ENCODE measurements at regions not wholly inside any gene's neighbourhood (a gene's known extent, or its start where the extent isn't known, plus 50 kb on each side); places are given as distances from the start of the nearest gene placed in this dataset.

GRCh38 chr11:112593440-112593839 lies 332.8 kb upstream of the PLET1 start:
- H2AK5ac ChIP-seq (ENCODE audit: low read depth, low read length): no peak overlapping the region
- H3K79me1 ChIP-seq (ENCODE audit: low read depth in 1 of 2, low read length in 2 of 2): no peaks in the 10 kb centered on the region
- H3K9me1 ChIP-seq (ENCODE audit: insufficient read depth, low read length): no peaks in the 10 kb centered on the region
- H4K8ac ChIP-seq (ENCODE audit: low read depth in 2 of 2, low read length in 2 of 2): no peak overlapping the region
- intact Hi-C loops (cut with micrococcal nuclease): no loop called here
- H2BK120ac ChIP-seq (ENCODE audit: low read depth, low read length): no peak overlapping the region
- H3K27me3 ChIP-seq (ENCODE audit: control insufficient read depth, insufficient read depth, low read length): no peaks in the 10 kb centered on the region
- H3K4me1 ChIP-seq (ENCODE audit: control insufficient read depth, insufficient read depth, low read length): no peaks in the 10 kb centered on the region
- no peaks in the 10 kb centered on the region for H4K20me1 ChIP-seq (ENCODE audit: insufficient read depth, low read length)
- H4K91ac ChIP-seq (ENCODE audit: insufficient read depth, low read depth, low read length): no peak overlapping the region
- no peak overlapping the region for H3K14ac ChIP-seq (replicated peaks; ENCODE audit: low read depth, low read length)
- in situ Hi-C loops (cut with MboI; ENCODE audit: low sequenced_read_pairs): no loop called here
- H3K9ac ChIP-seq (ENCODE audit: low read depth, low read length): no peak overlapping the region
- CTCF ChIA-PET: no interaction called here
- H4K5ac ChIP-seq (ENCODE audit: low read depth, low read length): no peak overlapping the region
- no CpG with 5 or more reads among the region's 2 CpGs for WGBS, 2 experiments (ENCODE audit: extremely low coverage in 2 of 2, insufficient read length in 1 of 2)
- no peaks in the 10 kb centered on the region for H3K36me3 ChIP-seq (ENCODE audit: control insufficient read depth, insufficient read depth, low read length)
- no peak overlapping the region for H2AFZ ChIP-seq (replicated peaks; ENCODE audit: low read length, poor library complexity)
- dilution Hi-C loops (cut with HindIII; ENCODE audit: low sequenced_read_pairs, unreplicated experiment): no loop called here
- no peak for ATAC-seq (ENCODE audit: low read depth)
- POLR2A ChIA-PET (ENCODE audit: unreplicated experiment): no interaction called here
- H3K4ac ChIP-seq (ENCODE audit: low read depth, low read length): no peak overlapping the region
- no peak overlapping the region for H3K27ac ChIP-seq (ENCODE audit: insufficient read depth, low read length)
- no peak overlapping the region for H3K4me2 ChIP-seq (ENCODE audit: low read depth, low read length)
- no peak overlapping the region for H3K56ac ChIP-seq (ENCODE audit: extremely low read depth, insufficient read depth, low read length)
- no peak overlapping the region for H3K23ac ChIP-seq (ENCODE audit: low read depth, low read length)
- no peak overlapping the region for H2AK9ac ChIP-seq (replicated peaks; ENCODE audit: low read depth, low read length, poor library complexity)
- H3K9me3 ChIP-seq (ENCODE audit: control insufficient read depth, insufficient read depth, low read length): no peaks in the 10 kb centered on the region
- no peak overlapping the region for H3K4me3 ChIP-seq (ENCODE audit: insufficient read depth, low read depth, low read length)
- no peak overlapping the region for H2BK20ac ChIP-seq (ENCODE audit: low read depth, low read length)
- no peak for DNase-seq
- H3K18ac ChIP-seq (ENCODE audit: low read depth, low read length): no peak overlapping the region
- H2BK15ac ChIP-seq (ENCODE audit: low read depth, low read length): no peak overlapping the region
- TF ChIP-seq FOS (IDR thresholded peaks at IDR 0.05; ENCODE audit: low read depth, low read length): no peak
- no peak for TF ChIP-seq RCOR1 (IDR thresholded peaks at IDR 0.05; ENCODE audit: insufficient replicate concordance, low read length)
- TF ChIP-seq RAD21 (IDR thresholded peaks at IDR 0.05; ENCODE audit: low read length): no peak
- TF ChIP-seq MAFK (IDR thresholded peaks at IDR 0.05; ENCODE audit: low read depth, low read length): no peak
- no peak for TF ChIP-seq CHD1 (IDR thresholded peaks at IDR 0.05; ENCODE audit: low read depth, low read length)
- TF ChIP-seq BHLHE40 (IDR thresholded peaks at IDR 0.05; ENCODE audit: low read depth, low read length): no peak
- no peak for TF ChIP-seq USF2 (IDR thresholded peaks at IDR 0.05; ENCODE audit: low read depth, low read length)
- no peak for TF ChIP-seq MXI1 (IDR thresholded peaks at IDR 0.05; ENCODE audit: borderline replicate concordance, low read depth, low read length)
- no peak for TF ChIP-seq MAZ (IDR thresholded peaks at IDR 0.05; ENCODE audit: borderline replicate concordance, low read depth, low read length)
- no peak overlapping the region for H2BK5ac ChIP-seq (ENCODE audit: low read depth, low read length, poor library complexity, severe bottlenecking)
- no TSS peak for BruUV-seq (replicated peaks)
